GM12891 (cell line): ENCODE measurements at regions not wholly inside any gene's neighbourhood (a gene's known extent, or its start where the extent isn't known, plus 50 kb on each side); places are given as distances from the start of the nearest gene placed in this dataset.

Source experiments
- POLR2A ChIP-seq: IDR thresholded peaks from 2 replicates; pipeline ENCODE4 v1.6.1; 2011; ENCODE audit warnings: low read depth, low read length, control low read depth
- TAF1 ChIP-seq: IDR thresholded peaks from 2 replicates; pipeline ENCODE4 v1.6.1; 2011; ENCODE audit warnings: low read depth, low read length, control low read depth

DNA sequence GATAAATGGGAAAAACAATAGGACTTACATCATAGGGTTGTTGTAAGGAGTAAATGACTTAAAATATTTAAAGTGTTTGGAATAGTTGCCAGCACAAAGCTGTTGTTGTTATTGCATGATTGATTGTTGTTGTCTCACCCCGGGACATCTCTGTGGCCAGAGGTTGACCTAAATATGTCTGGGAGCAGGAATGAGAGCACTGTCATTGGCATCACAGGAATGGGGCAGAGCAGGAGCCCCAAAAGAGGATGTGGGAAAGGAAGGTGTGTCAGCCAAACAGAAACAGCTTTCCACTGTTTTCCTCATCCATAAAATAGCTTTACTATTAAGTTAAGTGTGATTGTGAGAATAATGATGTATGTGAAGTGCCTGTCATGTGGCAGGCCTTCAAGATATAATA, 121.6 kb downstream of the TMEM168 start:
- no peak for TF ChIP-seq TAF1
- no peak for TF ChIP-seq POLR2A
